ENCODE measurements at regions not wholly inside any gene's neighbourhood (a gene's known extent, or its start where the extent isn't known, plus 50 kb on each side); places are given as distances from the start of the nearest gene placed in this dataset.
"Not testable (repeated sequence)": the region's sequence is repeated elsewhere in the genome, so short reads cannot be mapped to it uniquely, and the experiment has no call there.

- no peak for TF ChIP-seq CTCF (IDR thresholded peaks at IDR 0.05; ENCODE audit: low read depth, low read length)
- DNase-seq (ENCODE audit: extremely low read depth, low read depth), result no peak
These were observed 70.9 kb upstream of the N4BP1 start for GRCh38 chr16:48680881-48681280.

GRCh38 chr16:48676836-48677235 is 66.9 kb upstream of the N4BP1 start:
- no peak for TF ChIP-seq CTCF (IDR thresholded peaks at IDR 0.05; ENCODE audit: low read depth, low read length)
- DNase-seq (ENCODE audit: extremely low read depth, low read depth), result no peak

- DNase-seq (ENCODE audit: extremely low read depth, low read depth), result not testable (repeated sequence)
These were observed 58.2 kb upstream of the N4BP1 start for GRCh38 chr16:48668184-48668583.

- DNase-seq (ENCODE audit: extremely low read depth, low read depth), result no peak
- no peak for TF ChIP-seq CTCF (IDR thresholded peaks at IDR 0.05; ENCODE audit: low read depth, low read length)
These were observed 50.0 kb upstream of the N4BP1 start for GRCh38 chr16:48659940-48660339.
